AG09319 (cell line): ENCODE measurements at regions not wholly inside any gene's neighbourhood (a gene's known extent, or its start where the extent isn't known, plus 50 kb on each side); places are given as distances from the start of the nearest gene placed in this dataset.

Experiments used
- DNase-seq: peaks from one replicate; pipeline ENCODE4 v3.0.0-alpha.2; 2010; ENCODE audit warnings: low read depth; ENCODE audit errors: extremely low read depth
- CTCF ChIP-seq: IDR thresholded peaks from 2 replicates; pipeline ENCODE4 v1.5.1; 2011; ENCODE audit warnings: low read depth, mild to moderate bottlenecking, inconsistent platforms, low read length, moderate library complexity

DNA sequence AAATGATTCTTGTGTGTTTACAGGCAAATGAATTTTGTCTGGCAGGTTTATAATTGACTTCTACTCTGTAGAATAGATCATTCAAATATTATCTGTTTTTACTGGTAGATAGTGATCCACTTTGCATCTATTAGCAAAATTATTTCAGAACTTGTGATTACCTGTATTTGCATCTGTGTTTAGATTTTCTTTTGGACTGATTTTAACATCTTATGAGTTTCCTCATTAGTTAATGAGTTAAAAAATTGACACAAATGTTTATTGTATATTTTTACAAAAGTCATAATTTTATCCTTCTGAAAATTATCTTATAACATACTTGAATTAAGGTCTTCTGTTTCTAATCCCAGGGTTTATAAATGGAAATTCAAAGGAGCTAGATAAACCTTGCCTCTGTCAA is 132.0 kb upstream of the KCNJ16 start:
- no peak for DNase-seq
- no peak for TF ChIP-seq CTCF

GRCh38 chr17:69944406-69944805 is 130.6 kb upstream of the KCNJ16 start:
- TF ChIP-seq CTCF: no peak
- no peak for DNase-seq

- TF ChIP-seq CTCF: no peak
- no peak for DNase-seq
Measured at GRCh38 chr17:69945698-69946185, 129.3 kb upstream of the KCNJ16 start.

DNA sequence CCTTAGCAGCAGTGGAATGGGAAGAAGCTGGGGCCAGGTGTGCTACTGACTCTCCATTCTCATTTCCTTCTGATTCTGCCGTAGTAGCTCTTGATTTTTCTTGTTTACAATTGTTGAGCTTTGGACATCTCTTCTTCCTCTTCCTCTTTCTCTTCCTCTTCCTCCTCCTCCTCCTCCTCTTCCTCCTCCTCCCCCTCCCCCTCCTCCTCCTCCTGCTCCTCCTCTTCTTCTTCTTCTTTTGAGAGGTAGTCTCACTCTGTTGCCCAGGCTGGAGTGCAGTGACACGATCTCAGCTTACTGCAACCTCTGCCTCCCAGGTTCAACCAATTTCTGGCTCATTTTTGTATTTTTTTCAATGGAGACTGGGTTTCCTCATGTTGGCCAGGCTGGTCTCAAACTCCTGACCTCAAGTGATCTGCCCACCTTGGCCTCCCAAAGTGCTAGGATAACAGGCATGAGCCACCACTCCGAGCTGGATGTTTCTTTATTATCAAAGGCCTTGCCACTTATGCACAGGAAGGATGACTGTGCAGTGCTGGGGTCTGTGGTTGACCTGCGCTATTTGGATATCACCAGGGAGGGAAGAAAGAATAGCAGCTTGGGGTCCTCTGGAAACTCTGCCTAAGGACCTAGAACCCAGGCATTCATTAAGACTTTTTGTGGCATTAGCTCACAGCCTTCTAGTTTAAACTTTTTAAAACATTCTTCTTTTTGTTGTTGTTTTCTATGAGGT is 127.8 kb upstream of the KCNJ16 start:
- DNase-seq: no peak
- no peak for TF ChIP-seq CTCF

DNA sequence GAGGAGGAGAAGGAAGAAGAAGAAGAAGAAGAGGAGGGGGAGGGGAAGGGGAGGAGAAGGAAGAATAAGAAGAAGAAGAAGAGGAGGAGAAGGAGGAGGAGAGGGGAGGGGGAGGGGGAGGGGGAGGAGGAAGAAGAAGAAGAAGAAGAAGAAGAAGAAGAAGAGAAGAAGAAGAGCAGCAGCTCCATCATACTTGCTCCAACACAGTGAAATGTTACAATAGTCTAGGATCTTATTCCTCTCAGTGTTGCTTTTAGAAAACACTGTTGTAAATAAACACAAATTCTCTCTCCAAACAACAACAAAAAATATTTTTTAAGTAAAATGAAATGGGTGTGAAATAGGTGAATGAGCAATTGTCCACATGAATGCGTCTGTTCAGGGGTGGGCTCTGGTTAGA is 126.6 kb upstream of the KCNJ16 start:
- TF ChIP-seq CTCF: no peak
- no peak for DNase-seq

DNA sequence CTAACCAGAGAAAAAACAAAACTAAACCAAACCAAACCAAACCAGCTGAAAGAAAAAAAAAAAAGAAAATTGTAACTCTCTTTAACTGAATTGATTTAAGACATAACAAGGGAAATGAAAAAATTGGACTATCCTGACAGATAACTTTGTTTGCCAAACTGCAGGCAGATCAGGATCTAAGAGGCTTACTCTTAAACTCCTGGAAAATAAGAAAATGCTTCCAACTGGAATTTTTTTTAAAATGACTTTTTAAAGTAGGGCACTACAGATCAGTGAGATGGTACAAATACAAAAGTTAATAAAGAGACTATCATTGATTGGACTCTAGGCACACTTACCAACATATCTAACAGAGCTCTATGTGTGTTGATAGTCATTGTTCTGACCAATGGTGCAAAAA is 125.5 kb upstream of the KCNJ16 start:
- TF ChIP-seq CTCF: no peak
- DNase-seq: no peak

DNA sequence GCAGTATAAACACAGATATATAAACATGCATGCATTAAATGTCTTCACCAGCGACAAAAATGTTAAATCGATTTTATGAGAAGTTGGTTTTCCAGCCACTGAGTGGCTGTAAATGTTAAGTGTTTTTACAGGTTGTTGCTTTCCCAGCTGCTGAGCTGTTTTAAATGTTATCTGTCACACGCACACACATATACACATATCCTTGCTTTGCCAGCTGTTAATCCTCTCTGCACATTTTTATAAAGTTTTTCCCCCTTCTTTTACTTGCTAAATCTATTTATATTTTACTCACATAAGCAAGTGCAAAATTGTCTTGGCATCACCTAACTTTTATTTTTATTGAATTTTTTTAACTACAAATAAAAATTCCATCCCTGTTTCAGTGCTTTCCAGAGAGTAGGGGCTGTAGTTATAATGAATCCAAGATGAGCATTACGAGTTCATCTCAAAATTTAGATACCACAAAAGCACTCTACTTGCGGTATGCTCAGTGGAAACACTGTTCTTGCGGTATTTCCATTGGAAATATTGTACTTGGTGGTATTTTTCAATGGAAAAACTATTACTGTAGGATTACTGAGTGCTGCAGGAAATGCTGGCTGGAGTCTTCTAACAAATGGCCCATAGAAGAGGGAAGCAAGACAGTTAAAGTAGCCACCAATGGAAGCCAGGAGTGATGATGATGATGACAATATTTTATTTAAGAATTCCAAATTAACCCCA is 124.9 kb upstream of the KCNJ16 start:
- no peak for TF ChIP-seq CTCF
- DNase-seq: no peak
